Mammary epithelial cell (primary cell): ENCODE measurements at regions not wholly inside any gene's neighbourhood (a gene's known extent, or its start where the extent isn't known, plus 50 kb on each side); places are given as distances from the start of the nearest gene placed in this dataset.

ENCODE experiments used
- EZH2 ChIP-seq: IDR thresholded peaks from 2 replicates; pipeline ENCODE4 v1.6.1; 2012; ENCODE audit warnings: low read length, inconsistent platforms, borderline replicate concordance
- TF ChIP-seq, protein P1 (sequence below), 2 donors: IDR thresholded peaks in 1 of 2; conservative IDR thresholded peaks in 1 of 2; 2 replicates each; pipeline ENCODE4 v1.5.1; 2011 to 2012; ENCODE audit warnings: inconsistent platforms in 2 of 2, low read length in 2 of 2, mild to moderate bottlenecking in 2 of 2, control low read depth in 1 of 2, low read depth in 1 of 2; ENCODE audit not compliant: insufficient read depth in 1 of 2; ENCODE audit errors: extremely low read depth in 1 of 2

DNA sequence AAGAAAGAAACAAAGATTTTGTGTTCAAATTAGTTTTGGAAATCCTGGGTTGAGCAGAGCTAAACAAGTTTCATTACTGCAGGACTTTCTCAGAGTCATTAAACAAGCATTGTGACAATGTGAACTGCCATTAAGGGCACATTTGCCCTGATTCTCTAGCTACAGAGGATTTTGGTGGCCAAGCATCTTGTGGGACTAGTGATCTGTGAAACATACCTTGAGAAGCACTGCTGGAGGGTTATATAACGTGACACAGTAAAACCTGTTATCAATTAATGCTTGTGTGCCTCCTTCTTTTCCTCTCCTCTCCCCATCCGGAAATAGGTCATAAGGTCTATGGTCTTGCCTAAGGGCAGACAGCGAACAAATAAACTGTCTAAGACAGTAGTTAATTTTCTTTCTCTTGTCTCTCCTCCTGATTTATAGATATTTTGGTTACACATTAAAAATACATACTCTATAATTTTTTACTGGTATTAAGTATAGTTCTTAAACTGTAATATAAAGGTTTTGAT lies 167.3 kb upstream of the NANOGP8 start:
- TF ChIP-seq, protein P1, sequence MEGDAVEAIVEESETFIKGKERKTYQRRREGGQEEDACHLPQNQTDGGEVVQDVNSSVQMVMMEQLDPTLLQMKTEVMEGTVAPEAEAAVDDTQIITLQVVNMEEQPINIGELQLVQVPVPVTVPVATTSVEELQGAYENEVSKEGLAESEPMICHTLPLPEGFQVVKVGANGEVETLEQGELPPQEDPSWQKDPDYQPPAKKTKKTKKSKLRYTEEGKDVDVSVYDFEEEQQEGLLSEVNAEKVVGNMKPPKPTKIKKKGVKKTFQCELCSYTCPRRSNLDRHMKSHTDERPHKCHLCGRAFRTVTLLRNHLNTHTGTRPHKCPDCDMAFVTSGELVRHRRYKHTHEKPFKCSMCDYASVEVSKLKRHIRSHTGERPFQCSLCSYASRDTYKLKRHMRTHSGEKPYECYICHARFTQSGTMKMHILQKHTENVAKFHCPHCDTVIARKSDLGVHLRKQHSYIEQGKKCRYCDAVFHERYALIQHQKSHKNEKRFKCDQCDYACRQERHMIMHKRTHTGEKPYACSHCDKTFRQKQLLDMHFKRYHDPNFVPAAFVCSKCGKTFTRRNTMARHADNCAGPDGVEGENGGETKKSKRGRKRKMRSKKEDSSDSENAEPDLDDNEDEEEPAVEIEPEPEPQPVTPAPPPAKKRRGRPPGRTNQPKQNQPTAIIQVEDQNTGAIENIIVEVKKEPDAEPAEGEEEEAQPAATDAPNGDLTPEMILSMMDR (conservative IDR thresholded peaks at IDR 0.05 in 1 of 2, IDR thresholded peaks at IDR 0.05 in 1 of 2; ENCODE audit: extremely low read depth in 1 of 2, insufficient read depth in 1 of 2, low read depth in 1 of 2, low read length in 2 of 2): no peak
- TF ChIP-seq EZH2: no peak
